Stimulated activated CD4-positive, alpha-beta T cell treated with anti-CD3 and anti-CD28 coated beads, Interleukin-15, amount 100 ng/mL, for 48 hours (primary cell): ENCODE measurements at regions not wholly inside any gene's neighbourhood (a gene's known extent, or its start where the extent isn't known, plus 50 kb on each side); places are given as distances from the start of the nearest gene placed in this dataset.

ENCODE experiments used
- DNase-seq, 2 donors: peaks; one replicate each; pipeline ENCODE4 v3.0.0-alpha.2; 2020; ENCODE audit warnings: low read depth in 2 of 2

DNA sequence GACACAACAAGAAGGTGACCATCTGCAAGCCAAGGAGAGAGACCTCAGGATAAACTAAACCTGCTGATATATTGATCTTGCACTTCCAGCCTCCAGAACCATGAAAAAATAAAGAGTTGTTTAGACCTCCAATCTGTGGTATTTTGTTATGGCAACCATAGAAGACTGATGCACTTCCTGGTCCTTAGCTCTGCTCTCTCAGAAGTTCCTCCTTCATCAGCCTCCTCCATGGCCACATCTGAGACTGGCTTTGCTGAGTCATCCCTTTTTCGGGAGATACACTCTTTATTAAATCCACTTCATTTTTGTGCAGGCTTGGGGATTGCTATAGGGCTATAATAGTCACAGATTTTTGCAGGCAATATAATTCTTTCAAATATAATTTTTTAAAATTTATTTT is 89.6 kb upstream of the ATF7IP start:
- DNase-seq: no peak

- no peak for DNase-seq
Observed at GRCh38 chr12:14278294-14278953, 87.1 kb upstream of the ATF7IP start.

- DNase-seq: no peak
Observed at GRCh38 chr12:14279845-14280244, 85.6 kb upstream of the ATF7IP start.

- DNase-seq: no peak
Observed at GRCh38 chr12:14280921-14281320, 84.6 kb upstream of the ATF7IP start.

- DNase-seq: no peak
Observed at GRCh38 chr12:14281539-14281938, 83.9 kb upstream of the ATF7IP start.

DNA sequence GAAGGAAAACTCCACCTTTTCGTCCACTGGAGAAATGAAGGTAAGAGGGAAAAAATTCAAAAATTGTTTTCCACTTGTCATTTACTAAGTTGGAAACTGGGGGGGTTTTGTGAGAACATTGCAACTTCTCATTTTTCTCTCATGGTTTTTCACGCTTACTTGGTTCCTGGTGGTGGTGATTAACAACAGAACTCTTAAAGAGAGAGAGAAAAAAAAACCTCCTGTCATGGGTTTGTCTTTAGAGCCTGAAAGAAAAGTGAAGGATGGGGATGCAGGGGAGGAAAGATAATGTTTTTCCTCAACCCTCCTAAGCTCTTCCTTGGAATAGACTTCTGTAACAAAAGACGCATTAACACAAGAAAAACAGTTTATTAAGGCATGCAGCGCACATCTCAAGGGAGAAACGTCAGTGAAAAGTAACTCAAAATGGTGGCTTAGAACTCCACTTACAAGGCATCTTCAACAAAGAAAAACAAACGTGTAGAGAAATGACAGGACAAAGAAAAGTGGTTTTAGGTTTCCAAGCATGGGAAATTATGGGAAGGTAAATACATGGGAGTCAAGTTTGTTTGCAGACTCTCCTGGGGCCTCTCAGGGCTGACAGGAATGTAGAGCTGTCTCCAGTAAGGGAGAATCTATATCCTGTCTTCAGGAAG is 81.9 kb upstream of the ATF7IP start:
- no peak for DNase-seq

DNA sequence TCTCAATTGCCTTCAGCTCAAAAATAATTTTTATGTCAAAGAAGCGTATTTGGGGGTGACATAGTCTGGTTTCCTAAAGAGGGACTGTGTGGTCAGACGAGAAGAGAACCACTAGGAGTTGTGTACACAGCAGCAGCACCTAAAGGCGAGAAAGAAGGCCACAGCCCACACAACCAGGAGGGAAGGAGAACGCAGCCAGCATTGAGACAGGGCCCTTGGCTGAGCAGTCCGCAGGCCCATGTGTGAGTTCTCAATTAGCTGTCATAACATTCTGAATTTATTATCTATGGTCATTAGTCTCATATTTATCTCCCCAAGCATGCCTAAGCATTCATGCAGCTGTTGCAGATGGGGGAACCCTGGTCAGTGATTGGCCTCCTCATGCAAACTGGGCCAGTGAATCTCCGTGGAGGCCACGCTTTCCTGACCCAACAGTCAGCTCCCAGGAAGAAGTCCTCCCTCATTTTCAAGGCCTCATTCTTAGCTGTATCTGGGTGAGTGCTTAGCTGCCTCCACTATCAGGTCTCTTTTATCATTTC is 81.2 kb upstream of the ATF7IP start:
- no peak for DNase-seq

GRCh38 chr12:14289601-14290000 is 75.9 kb upstream of the ATF7IP start:
- no peak for DNase-seq

GRCh38 chr12:14290951-14291350 is 74.5 kb upstream of the ATF7IP start:
- DNase-seq: no peak

GRCh38 chr12:14303661-14304155 is 61.8 kb upstream of the ATF7IP start:
- no peak for DNase-seq

DNA sequence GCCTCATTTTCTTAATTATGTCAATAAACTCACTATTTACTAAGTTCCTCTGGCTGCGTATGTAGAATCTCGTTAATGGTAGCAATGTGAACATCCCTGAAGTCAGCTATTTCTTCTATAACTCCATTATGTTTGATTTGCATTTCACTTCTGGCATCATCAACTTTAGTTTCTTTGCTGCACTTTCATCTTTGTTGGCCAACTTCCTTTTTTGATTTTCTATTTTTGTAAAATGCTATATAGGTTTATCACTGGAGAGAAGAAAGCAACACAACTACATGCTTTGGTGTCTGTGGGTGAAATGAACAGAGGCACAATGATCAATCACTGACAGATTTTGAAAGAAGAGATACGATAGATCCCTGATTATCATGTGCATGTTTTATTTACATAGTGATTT is 58.5 kb upstream of the ATF7IP start:
- no peak for DNase-seq

GRCh38 chr12:14308516-14308915 is 57.0 kb upstream of the ATF7IP start:
- DNase-seq: no peak

- no peak for DNase-seq
Observed at GRCh38 chr12:14310866-14311265, 54.6 kb upstream of the ATF7IP start.

GRCh38 chr12:14313379-14314138 is 51.9 kb upstream of the ATF7IP start:
- DNase-seq: no peak

DNA sequence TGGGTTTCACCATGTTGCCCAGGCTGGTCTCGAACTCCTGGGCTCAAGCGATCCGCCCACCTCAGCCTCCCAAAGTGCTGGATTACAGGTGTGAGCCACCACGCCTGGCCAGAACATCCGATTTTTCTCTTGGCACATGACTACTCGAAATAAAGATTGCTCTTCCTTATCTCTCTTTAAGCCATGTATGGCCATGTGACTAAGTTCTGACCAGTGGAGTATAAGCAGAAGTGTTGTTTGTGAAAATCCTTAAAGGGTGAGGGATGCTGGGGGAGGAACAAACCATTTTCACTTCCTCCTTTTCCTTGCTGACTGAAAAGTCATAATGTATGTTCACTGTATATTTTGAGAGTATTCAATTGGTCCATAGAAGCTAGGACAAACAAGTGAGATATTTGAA is 50.7 kb upstream of the ATF7IP start:
- no peak for DNase-seq

- DNase-seq: no peak
Observed at GRCh38 chr12:14315501-14315900, 50.0 kb upstream of the ATF7IP start.
